COR-L47 (cell line): ENCODE measurements at regions not wholly inside any gene's neighbourhood (a gene's known extent, or its start where the extent isn't known, plus 50 kb on each side); places are given as distances from the start of the nearest gene placed in this dataset.

Source experiments
- DNase-seq: peaks from one replicate; lab custom pipeline; 2025; lab: John Stamatoyannopoulos, UW

DNA sequence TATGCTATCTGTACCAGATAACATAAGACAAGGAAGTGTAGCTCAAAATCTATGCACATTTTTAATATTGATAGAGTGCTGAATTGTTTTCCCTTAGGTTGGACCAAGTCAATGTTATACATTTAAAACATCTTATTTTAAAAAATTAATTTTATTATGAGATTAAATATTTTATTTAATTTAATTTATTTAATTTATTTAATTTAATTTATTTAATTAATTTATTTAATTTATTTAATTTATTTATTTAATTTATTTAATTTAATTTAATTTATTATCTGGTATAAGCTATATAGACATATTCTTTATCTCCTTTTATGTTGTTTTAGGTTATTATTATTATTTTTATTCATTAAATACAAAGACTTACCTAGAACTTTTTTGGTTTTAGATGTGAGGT lies 551.7 kb upstream of the LRRTM1 start:
- DNase-seq = no peak

DNA sequence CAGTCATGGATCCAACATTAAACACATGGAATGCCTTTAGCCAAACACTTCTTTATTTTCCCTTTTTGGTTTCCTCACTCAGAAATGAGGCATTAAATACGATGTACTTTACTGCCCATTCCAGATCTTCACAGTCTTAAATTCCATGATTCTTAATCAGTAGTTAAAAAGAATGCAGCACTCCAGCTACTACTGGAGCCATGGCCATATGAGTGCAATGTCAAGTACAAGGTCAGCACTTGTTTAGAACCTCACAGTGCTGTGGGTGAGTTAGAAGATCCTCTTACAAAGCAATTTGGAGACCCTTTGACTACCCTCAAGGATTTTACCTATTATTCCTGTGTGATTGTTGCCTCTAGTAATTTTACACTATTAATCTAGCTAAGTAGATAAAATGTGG lies 550.3 kb upstream of the LRRTM1 start:
- no peak for DNase-seq

DNA sequence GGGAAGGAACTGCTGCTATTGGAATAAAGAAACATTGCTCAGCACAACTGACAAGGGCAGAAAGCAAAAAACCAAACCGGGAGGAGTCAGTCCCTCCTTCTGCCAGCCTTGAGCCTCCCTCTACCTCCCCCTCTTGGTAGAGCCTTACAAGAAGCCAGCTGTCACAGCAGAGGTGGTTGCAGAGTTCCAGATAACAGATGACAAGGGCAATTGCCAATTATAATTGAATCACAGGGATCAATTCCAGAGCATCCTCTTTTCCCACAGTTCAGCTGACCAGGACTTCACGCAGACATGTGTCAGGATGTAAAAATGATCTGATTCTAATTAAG lies 548.2 kb upstream of the LRRTM1 start:
- DNase-seq = no peak

DNA sequence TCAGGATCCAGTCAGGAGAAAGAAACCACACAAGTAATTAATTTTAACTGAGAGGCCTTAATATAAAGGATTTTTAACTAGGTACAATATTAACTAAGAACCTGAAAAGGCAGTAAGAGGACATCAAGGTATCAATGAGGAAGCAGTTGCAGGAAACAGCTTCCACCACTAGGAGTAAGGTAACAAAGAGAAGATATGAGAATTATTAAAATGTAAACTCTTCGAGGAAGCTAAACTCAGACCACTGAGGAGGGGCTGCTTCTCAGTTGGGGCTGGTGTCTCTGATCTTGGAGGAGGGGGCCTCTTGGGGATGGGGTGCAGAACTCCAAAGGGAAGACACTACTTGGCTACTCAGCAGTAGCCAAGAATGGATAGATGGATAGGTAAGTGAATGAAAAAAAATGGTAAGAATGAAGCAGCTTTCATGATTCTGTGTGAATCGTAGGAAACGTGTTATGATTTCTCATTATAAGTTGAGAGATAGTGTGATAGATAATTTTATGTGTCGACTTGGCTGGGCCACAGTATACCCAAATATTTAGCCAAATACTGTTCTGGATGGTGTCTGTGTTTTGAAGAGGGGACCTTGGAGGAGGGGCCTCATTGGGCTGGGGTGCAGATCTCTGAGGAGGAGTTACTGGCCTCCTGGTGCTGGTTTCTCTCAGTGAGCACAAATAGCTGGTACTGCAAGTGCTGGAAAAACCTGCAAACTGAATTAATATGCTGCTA lies 547.7 kb upstream of the LRRTM1 start:
- DNase-seq = no peak

DNA sequence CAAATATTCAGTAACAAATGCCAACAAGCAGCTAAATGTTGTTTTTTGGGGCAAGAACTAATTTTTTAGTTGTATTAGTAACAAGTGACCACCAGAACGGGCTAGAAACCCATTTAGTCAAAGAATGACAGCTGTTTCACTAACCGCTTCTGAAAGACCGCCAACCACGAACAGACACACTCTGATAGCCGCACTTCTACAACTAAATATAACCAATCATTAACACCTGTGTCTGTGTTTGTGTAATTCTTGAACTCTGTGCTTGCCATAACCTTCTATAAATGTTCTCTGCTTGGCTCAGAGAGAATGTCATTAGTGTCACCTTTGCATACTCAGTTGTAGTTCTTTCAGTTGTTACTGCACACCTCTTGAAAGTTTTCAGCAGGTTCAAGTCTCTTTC lies 526.3 kb upstream of the LRRTM1 start:
- no peak for DNase-seq

DNA sequence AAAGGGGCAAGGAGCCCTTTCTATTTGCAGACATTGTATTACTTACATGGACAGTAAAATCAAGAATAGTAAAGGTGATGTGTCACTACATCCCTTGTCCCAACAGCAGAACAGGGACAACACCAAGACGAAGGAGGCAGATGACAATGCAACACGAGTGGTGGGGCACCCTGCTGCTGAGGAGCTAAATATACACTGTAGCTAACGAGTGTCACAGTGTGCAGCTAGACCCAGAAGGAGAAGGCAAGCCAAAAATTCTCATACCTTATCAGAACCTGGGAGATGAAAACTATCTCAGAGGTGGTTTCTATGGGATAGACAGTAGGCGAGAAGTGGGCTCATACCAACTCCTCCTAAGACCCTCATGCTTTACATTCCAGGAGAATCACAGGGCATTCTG lies 518.4 kb upstream of the LRRTM1 start:
- DNase-seq = no peak

DNA sequence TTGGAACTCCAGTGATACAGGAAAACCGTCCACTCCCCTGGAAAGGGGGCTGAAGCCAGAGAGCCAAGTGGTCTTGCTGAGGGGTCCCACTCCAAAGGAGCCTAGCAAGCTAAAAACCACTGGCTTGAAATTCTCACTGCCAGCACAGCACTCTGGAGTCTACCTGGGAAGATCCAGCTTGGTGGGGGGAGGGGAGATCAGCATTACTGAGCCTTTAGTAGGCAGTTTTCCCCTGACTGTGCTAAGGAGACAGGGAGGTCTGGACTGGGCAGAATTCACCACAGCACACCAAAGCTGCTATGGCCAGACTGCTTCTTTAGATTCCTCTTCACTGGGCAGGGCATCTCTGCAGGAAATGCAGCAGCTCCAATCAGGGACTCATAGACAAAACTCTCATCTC lies 510.7 kb upstream of the LRRTM1 start:
- DNase-seq = no peak

DNA sequence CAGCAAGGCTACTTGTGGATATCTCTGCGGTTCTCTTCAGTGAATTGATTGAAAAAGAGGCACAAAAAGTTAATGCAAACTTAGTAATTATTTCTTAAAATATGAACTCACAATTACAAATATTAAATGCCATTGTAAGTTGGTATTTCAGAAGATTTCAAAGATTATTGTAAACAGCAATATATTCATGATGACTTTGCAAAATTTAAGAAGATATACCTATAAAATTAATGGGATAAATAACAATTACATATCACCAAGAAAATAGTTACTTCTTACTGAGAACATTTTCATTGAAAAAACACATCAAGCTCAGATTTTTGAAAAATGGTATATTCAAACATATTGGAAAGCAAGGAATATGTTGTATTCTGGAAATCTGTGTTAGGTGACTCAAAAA lies 482.0 kb upstream of the LRRTM1 start:
- no peak for DNase-seq

DNA sequence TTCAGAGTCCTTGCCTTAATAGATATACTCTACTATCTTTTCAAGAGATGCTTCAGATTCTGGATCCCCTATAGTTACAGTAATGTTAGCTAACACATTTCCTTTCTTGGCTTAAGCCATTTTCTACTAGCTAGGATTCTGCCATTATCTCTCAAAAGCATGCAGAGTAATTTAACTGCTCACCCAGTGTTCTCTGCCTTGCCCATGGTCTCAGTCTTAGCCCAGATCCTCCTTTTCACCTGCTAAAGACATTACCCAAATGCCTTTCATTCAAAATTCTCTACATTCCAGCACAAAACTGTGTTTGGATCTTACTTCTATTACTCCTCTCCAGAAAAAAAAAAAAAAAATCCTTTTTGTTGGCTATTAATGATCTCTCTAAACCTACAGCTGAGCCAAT lies 474.2 kb upstream of the LRRTM1 start:
- no peak for DNase-seq

DNA sequence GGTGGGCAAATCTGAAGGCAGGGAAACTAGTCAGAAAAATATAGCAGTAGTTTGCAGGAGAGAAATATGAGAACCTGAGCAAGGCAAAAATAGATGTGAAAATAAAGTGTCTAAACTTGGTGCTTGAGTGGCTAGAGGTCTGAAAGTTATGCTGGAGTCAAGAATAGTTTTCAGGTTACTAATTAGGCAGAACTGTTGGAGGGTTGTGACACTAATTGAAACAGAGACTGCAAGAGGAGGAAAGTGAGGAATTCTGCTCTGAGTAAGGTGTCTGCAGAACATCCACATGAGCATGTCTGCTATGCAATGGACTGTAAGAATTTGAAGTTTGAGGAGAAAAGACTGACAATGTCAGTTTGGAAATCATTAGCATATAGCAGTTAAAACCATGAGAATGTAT lies 444.0 kb upstream of the LRRTM1 start:
- DNase-seq = no peak

DNA sequence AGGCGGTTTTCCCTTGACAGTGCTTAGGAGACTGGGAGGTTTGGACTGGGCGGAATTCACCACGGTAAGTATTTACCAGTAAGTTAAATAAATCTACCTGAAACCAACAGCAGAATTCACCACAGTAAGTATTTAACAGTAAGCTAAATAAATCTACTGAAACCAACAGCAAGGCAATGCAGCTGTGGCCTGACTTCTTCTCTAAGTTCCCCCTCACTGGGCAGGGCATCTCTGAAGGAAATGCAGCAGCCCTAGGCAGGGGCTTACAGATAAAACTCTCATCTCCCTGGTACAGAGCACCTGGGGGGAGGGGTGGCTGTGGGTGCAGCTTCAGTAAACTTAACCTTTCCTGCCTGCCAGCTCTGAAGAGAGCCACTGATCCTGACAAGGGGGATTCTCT lies 432.5 kb upstream of the LRRTM1 start:
- no peak for DNase-seq

DNA sequence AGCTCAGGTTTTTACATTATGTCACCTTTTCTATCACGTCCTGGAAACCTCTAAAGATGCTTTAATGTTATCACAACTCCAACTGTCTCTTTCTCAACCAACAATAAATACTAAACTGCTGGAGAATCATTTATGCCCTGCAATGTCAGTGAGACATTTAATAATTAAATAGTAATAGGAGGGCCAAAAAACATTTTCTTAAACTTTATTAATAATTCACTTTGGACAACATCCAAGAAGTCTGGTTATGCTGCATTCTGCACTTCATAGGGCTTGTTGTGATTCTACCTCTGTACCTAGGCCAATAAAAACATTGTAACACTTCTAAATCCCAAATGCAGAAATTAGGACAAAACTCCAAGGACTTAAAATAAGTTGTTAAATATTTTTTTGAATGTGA lies 420.4 kb upstream of the LRRTM1 start:
- DNase-seq = no peak

DNA sequence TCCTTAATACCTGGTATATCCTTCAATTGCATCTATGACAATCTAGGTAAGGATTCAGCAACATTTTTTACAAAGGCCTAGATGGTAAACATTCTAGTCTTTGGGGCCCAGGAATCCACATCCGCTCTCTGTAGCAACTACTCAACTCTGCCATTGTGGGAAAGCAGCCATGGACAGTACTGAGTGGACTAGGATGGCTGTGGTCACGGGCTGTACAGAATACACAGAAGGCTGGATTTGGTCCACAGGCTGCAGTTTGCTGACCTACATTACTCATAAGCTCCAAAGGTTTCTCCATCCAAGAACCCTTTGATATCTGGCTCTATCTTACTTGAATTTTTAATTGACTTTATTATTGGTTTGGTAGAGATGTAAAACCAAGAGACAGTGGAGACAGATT lies 418.3 kb upstream of the LRRTM1 start:
- no peak for DNase-seq

DNA sequence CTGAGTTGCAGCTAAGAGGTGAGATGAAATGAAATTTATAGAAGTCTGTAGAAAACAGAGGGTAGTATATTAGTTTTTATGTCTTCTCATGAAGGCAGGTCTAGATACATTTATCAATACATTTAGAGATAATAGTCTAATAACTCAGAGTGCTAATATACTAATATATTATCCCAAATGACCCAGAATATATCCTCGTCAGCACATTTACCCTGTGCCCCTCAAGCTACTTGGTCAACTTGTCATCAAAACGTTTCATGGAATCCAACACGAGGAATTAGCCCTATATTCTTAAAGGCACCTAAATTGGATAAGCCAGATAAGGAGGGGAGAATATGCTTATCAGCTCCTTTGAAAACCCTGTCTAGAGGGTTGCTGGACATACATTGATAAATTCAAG lies 415.1 kb upstream of the LRRTM1 start:
- DNase-seq = no peak

DNA sequence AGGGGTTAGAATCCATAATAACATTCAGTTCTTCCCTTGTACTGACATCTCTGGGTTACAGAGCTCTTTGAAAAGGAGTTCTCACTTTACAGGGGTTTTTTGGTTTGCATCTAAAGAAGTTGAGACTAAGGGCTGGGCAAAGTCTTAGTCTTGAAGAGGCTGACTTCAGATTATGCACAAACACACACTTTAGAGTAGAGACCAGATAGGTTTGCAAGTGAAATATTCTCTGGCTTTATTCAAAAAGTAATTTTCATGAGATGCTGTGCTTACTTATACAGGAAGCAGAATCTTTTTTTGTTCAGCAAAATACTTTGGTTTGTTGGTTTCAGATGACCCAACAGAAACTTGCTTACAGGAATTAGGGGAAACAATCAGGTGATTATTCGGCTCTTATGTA lies 410.9 kb upstream of the LRRTM1 start:
- DNase-seq = no peak

DNA sequence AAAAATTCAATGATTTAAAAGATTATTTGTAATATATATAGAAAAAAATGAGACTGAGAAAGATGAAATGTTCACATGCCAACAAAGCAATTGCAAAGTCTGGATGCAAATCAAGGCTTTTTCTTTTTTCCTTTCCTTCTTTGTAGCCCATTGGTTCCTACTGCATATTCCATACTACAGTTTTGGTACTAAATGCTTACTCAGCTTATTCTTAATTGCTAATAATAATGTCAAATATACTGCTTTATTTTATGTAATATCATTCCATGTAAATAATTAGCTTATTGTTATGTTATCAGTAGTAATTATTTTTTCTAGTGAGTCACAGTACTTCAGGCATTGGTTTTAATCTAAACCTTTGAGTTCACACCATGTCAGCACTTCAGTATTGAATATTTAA lies 407.4 kb upstream of the LRRTM1 start:
- no peak for DNase-seq

DNA sequence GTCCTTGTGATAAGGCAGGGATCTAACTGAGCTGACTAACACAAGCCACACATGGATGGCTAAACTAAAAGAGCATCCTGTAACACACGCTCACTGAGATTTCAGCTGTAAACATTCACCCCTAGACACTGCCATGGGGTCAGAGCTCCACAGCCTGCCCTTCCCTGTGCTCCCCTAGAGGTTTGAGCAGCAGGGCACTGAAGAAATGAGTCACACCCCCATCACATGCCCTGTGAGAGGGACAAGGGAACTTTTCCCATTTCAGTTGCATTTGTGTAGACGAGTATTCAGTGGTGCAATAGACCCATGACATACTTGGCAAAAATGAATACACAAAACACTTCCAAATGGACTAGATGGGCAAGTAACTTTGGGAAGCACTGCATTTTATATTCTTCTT lies 402.4 kb upstream of the LRRTM1 start:
- DNase-seq = no peak

DNA sequence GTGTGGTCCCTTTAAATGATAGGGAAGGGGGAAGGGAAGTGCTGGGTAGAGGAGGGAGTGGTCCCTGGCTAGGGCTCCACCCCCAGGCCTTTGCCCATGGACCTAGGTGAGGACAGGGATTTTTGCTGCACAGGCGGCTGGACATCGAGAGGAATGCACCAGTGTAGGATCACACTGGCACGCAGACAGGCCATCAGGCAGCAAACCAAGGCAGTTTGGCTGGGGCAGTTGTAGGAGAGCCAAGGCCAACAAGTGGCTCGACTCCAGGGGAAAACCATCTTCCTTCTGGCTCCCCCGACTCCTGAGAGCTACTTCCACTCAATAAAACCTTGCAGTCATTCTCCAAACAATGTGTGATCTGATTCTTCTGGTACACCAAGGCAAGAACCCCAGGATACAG lies 402.0 kb upstream of the LRRTM1 start:
- no peak for DNase-seq

DNA sequence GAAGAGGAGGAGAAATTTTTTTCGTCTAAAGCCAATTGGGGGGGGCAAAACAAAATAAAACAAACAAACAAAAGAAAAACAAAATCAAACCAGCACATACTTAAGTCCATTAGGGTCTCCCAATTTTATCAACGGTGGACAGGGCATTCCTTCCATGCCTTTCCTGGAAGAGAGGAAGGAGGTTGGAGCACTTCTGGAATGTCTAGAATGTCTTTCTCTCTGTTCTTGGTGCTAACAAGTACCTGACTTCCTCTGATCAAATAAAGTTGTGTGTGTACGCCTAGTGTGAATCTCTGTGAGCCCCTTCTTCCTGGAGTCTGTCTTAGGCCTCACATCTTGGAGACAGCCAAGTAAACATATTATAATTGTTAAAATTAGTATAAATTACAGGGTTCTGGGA lies 399.0 kb upstream of the LRRTM1 start:
- DNase-seq = no peak

DNA sequence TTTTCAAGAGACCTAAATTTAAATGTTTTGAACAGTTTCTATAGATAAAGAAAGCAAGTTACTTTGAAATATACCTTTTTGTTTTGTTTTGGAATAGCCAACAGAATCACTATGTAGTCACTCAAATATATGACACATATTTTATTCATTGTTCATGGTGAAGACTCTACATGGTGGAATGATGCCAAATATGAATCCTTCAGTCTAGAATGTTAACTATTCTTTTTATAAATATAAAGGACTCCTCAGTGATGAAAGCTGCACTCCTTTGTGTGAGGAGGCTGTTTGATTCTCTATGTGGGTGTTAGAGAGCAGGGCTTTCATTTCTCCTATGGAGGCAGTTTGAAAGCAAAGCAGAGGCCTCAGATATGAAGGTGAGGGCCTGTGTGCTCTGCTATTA lies 396.4 kb upstream of the LRRTM1 start:
- DNase-seq = no peak
